NCI-H2227 (cell line): ENCODE measurements at regions not wholly inside any gene's neighbourhood (a gene's known extent, or its start where the extent isn't known, plus 50 kb on each side); places are given as distances from the start of the nearest gene placed in this dataset.
A peak's percentile ranks its signal among the peaks of the same experiment; 100 is the strongest.

Experiments
- DNase-seq: peaks from one replicate; lab custom pipeline; 2025; ENCODE audit not compliant: unreplicated experiment; lab: John Stamatoyannopoulos, UW

- DNase-seq, result no peak
Measured at GRCh38 chr17:62913991-62914570, 52.0 kb upstream of the TANC2 start.

- no peak for DNase-seq
Measured at GRCh38 chr17:62912363-62912762, 53.7 kb upstream of the TANC2 start.

- no peak for DNase-seq
Measured at GRCh38 chr17:62911114-62911513, 54.9 kb upstream of the TANC2 start.

- no peak for DNase-seq
Measured at GRCh38 chr17:62910277-62910676, 55.8 kb upstream of the TANC2 start.

- no peak for DNase-seq
Measured at GRCh38 chr17:62907961-62908360, 58.1 kb upstream of the TANC2 start.

- no peak for DNase-seq
Measured at GRCh38 chr17:62906881-62907280, 59.2 kb upstream of the TANC2 start.

- DNase-seq, result no peak
Measured at GRCh38 chr17:62905233-62905632, 60.8 kb upstream of the TANC2 start.

GRCh38 chr17:62902531-62903220, 63.4 kb upstream of the TANC2 start:
- DNase-seq, result no peak

- DNase-seq, result no peak
Measured at GRCh38 chr17:62901544-62901943, 64.5 kb upstream of the TANC2 start.

- no peak for DNase-seq
Measured at GRCh38 chr17:62900096-62900495, 65.9 kb upstream of the TANC2 start.

GRCh38 chr17:62899361-62899760, 66.7 kb upstream of the TANC2 start:
- DNase-seq, result no peak

- DNase-seq, result peak; percentile 47
Measured at GRCh38 chr17:62898239-62898864, 67.7 kb upstream of the TANC2 start.

- DNase-seq, result no peak
Measured at GRCh38 chr17:62897706-62898105, 68.3 kb upstream of the TANC2 start.

GRCh38 chr17:62895320-62896301, 70.4 kb upstream of the TANC2 start:
- DNase-seq, result no peak

- no peak for DNase-seq
Measured at GRCh38 chr17:62892870-62893338, 73.1 kb upstream of the TANC2 start.

- no peak for DNase-seq
Measured at GRCh38 chr17:62892061-62892675, 73.9 kb upstream of the TANC2 start.

GRCh38 chr17:62891659-62892058, 74.4 kb upstream of the TANC2 start:
- peak; percentile 31 for DNase-seq

- no peak for DNase-seq
Measured at GRCh38 chr17:62888765-62889164, 77.3 kb upstream of the TANC2 start.

- DNase-seq, result no peak
Measured at GRCh38 chr17:62888148-62888547, 77.9 kb upstream of the TANC2 start.

GRCh38 chr17:62887437-62887836, 78.6 kb upstream of the TANC2 start:
- DNase-seq, result no peak

GRCh38 chr17:62884781-62885180, 76.7 kb upstream of the MARCHF10 start:
- DNase-seq, result no peak
